HepG2 (cell line): ENCODE measurements at regions not wholly inside any gene's neighbourhood (a gene's known extent, or its start where the extent isn't known, plus 50 kb on each side); places are given as distances from the start of the nearest gene placed in this dataset.

Source experiments
- ATAC-seq: fragments of 200-7000 bp; cut with Tn5 transposase; 3 replicates; pipeline ENCODE4 v1.9.1; 2020; ENCODE audit warnings: mild to moderate bottlenecking, moderate library complexity
- BruUV-seq: library from RNA; stranded (reverse); fragments of 400-500 nt; replicated peaks from 2 replicates; lab custom pipeline; 2021; lab: Mats Ljungman, UMichigan
- CTCF ChIA-PET: fragments of 300-600 bp; formaldehyde crosslinking; extraction: SDS; loops from one replicate; lab custom pipeline; 2021; ENCODE audit warnings: low total read pairs, inconsistent platforms, low intra/inter-chr PET ratio; lab: Yijun Ruan, JAX
- POLR2A ChIA-PET: fragments of 350-600 bp; sonication (Branson Sonifier 250); formaldehyde crosslinking; loops from one replicate; lab custom pipeline; 2020; ENCODE audit warnings: antibody characterized with exemption, inconsistent platforms; lab: Yijun Ruan, JAX
- DNase-seq: peaks from one replicate; pipeline ENCODE4 v3.0.0-alpha.2; 2015; ENCODE audit warnings: low spot score
- FAIRE-seq: peaks from 3 replicates; lab custom pipeline; 2011; peaks lifted over from hg19 to GRCh38; lab: Jason Lieb, UNC
- H2AFZ ChIP-seq: one replicate; pipeline ENCODE4 v1.6.1; 2011; ENCODE audit warnings: low read length, inconsistent platforms
- H3K27ac ChIP-seq: fragments of 300-600 bp; 3 replicates; pipeline ENCODE4 v1.8.0; 2011; ENCODE audit warnings: mixed run types, mild to moderate bottlenecking, mixed read lengths, low read length, inconsistent platforms; ENCODE audit not compliant: insufficient read depth; ENCODE audit errors: extremely low read length
- H3K27me3 ChIP-seq, 2 experiments: fragments of 200-600 bp in 1 of 2; 2 replicates in 1 of 2; 3 replicates in 1 of 2; pipeline versions ENCODE4 v1.6.0 to v1.8.0; 2011; ENCODE audit warnings: low read length in 2 of 2, mild to moderate bottlenecking in 2 of 2, moderate library complexity in 2 of 2, inconsistent platforms in 1 of 2; ENCODE audit not compliant: insufficient read depth in 2 of 2, control insufficient read depth in 1 of 2
- H3K36me3 ChIP-seq, 2 experiments: fragments of 200-600 bp in 1 of 2; replicated peaks in 1 of 2; 2 replicates in 1 of 2; 3 replicates in 1 of 2; pipeline versions ENCODE4 v1.5.1 to v1.8.0; 2011; ENCODE audit warnings: low read length in 2 of 2, inconsistent platforms in 1 of 2; ENCODE audit not compliant: insufficient read depth in 2 of 2, control insufficient read depth in 1 of 2
- H3K4me1 ChIP-seq: 2 replicates; pipeline ENCODE4 v1.5.1; 2012; ENCODE audit warnings: low read length, inconsistent platforms; ENCODE audit not compliant: insufficient read depth
- H3K4me2 ChIP-seq: 2 replicates; pipeline ENCODE4 v1.6.0; 2011; ENCODE audit warnings: low read depth, low read length, inconsistent platforms
- H3K4me3 ChIP-seq, 3 experiments: fragments of 200-600 bp in 1 of 3; sonication (generic), shearing (Covaris generic) in 1 of 3; replicated peaks in 1 of 3; 2 replicates each; pipeline ENCODE4 v1.5.1; 2011 to 2016; ENCODE audit warnings: low read length in 3 of 3, inconsistent platforms in 2 of 3, low read depth in 2 of 3, mild to moderate bottlenecking in 2 of 3, control low read depth in 1 of 3, mixed read lengths in 1 of 3; ENCODE audit not compliant: insufficient read depth in 1 of 3
- H3K79me2 ChIP-seq: one replicate; pipeline ENCODE4 v1.6.1; 2011; ENCODE audit warnings: low read length, inconsistent platforms; ENCODE audit not compliant: insufficient read depth
- H3K9ac ChIP-seq: 2 replicates; pipeline ENCODE4 v1.6.0; 2011; ENCODE audit warnings: mild to moderate bottlenecking, low read depth, low read length, inconsistent platforms; ENCODE audit not compliant: insufficient read depth
- H3K9me3 ChIP-seq: 2 replicates; pipeline ENCODE4 v1.5.1; 2012; ENCODE audit warnings: mild to moderate bottlenecking, low read length
- H4K20me1 ChIP-seq: 2 replicates; pipeline ENCODE4 v1.6.0; 2011; ENCODE audit warnings: inconsistent platforms, mild to moderate bottlenecking, low read length, moderate library complexity; ENCODE audit not compliant: insufficient read depth
- AHR ChIP-seq: IDR thresholded peaks from 2 replicates; pipeline ENCODE4 v1.6.1; 2018; ENCODE audit warnings: missing genetic modification reagents, missing compliant biosample characterization
- CSRNP2 ChIP-seq: sonication (generic); formaldehyde crosslinking; conservative IDR thresholded peaks from 2 replicates; pipeline ENCODE4 v1.8.0; 2022; ENCODE audit warnings: low read depth, missing genetic modification reagents
- E2F1 ChIP-seq: sonication (generic); formaldehyde crosslinking; IDR thresholded peaks from 2 replicates; pipeline ENCODE4 v1.5.0; 2020; ENCODE audit warnings: missing genetic modification reagents
- ERF ChIP-seq: IDR thresholded peaks from 2 replicates; pipeline ENCODE4 v1.6.1; 2018; ENCODE audit warnings: missing biosample characterization, missing genetic modification reagents
- KDM3A ChIP-seq: IDR thresholded peaks from 2 replicates; pipeline ENCODE4 v1.6.1; 2018; ENCODE audit warnings: low read depth, missing compliant biosample characterization
- KDM5B ChIP-seq: sonication (generic); formaldehyde crosslinking; IDR thresholded peaks from 2 replicates; pipeline ENCODE4 v1.4.0; 2020; ENCODE audit warnings: missing genetic modification reagents, mild to moderate bottlenecking, borderline replicate concordance
- MAX ChIP-seq: IDR thresholded peaks from 2 replicates; pipeline ENCODE4 v1.6.1; 2012; ENCODE audit warnings: inconsistent platforms
- MIER2 ChIP-seq: IDR thresholded peaks from 2 replicates; pipeline ENCODE4 v1.6.1; 2016; ENCODE audit warnings: missing biosample characterization, missing genetic modification reagents
- NFE2L1 ChIP-seq: sonication (generic); formaldehyde crosslinking; IDR thresholded peaks from 2 replicates; pipeline ENCODE4 v1.4.0; 2020; ENCODE audit warnings: missing genetic modification reagents, mild to moderate bottlenecking, borderline replicate concordance
- RBFOX2 ChIP-seq: fragments of 200-400 bp; formaldehyde crosslinking; IDR thresholded peaks from 2 replicates; pipeline ENCODE4 v1.6.1; 2017; ENCODE audit warnings: low read depth, mild to moderate bottlenecking, low read length
- SATB2 ChIP-seq: sonication (generic); formaldehyde crosslinking; IDR thresholded peaks from 2 replicates; pipeline ENCODE4 v1.5.0; 2020; ENCODE audit warnings: missing genetic modification reagents
- SNAI1 ChIP-seq: sonication (generic); formaldehyde crosslinking; IDR thresholded peaks from 2 replicates; pipeline ENCODE4 v1.5.0; 2020; ENCODE audit warnings: mild to moderate bottlenecking, missing genetic modification reagents, borderline replicate concordance
- SPEN ChIP-seq: sonication (generic); formaldehyde crosslinking; IDR thresholded peaks from 2 replicates; pipeline ENCODE4 v1.5.1; 2020; ENCODE audit warnings: low read depth, mild to moderate bottlenecking, missing genetic modification reagents
- TEF ChIP-seq: sonication (generic); formaldehyde crosslinking; IDR thresholded peaks from 2 replicates; pipeline ENCODE4 v1.5.0; 2020; ENCODE audit warnings: missing genetic modification reagents
- XRCC5 ChIP-seq: fragments of 200-400 bp; formaldehyde crosslinking; optimal IDR thresholded peaks from 2 replicates; pipeline ENCODE3; 2017; ENCODE audit warnings: mild to moderate bottlenecking, low read length
- ZBTB34 ChIP-seq: sonication (generic); formaldehyde crosslinking; IDR thresholded peaks from 2 replicates; pipeline ENCODE4 v1.8.0; 2022; ENCODE audit warnings: mild to moderate bottlenecking, missing genetic modification reagents
- ZFP1 ChIP-seq: IDR thresholded peaks from 2 replicates; pipeline ENCODE4 v1.6.1; 2016
- ZNF20 ChIP-seq: sonication (generic); formaldehyde crosslinking; IDR thresholded peaks from 2 replicates; pipeline ENCODE4 v1.4.0; 2020; ENCODE audit warnings: mild to moderate bottlenecking, moderate library complexity, missing genetic modification reagents
- ZNF296 ChIP-seq: sonication (generic); formaldehyde crosslinking; conservative IDR thresholded peaks from 2 replicates; pipeline ENCODE4 v1.5.0; 2020; ENCODE audit warnings: mild to moderate bottlenecking, missing genetic modification reagents
- ZNF562 ChIP-seq: sonication (generic); formaldehyde crosslinking; IDR thresholded peaks from 2 replicates; pipeline ENCODE4 v1.8.0; 2022; ENCODE audit warnings: missing genetic modification reagents, borderline replicate concordance
- WGBS: methylation state at CpG from one replicate; pipeline ENCODE4 v1.1.6; 2017; ENCODE audit warnings: low lambda C conversion rate; 5-methylcytosine and 5-hydroxymethylcytosine counted together
- in situ Hi-C: cut with HindIII; loops from 2 replicates; pipeline ENCODE4 v1.10.0; 2017; ENCODE audit warnings: low pct_unique_long_range_greater_than_20kb; ENCODE audit not compliant: extremely low pct_ligation_motif_present
- intact Hi-C: fragments of 100-400 bp; cut with micrococcal nuclease; formaldehyde crosslinking; loops from one replicate; pipeline ENCODE4 v1.10.0; 2022; ENCODE audit not compliant: unreplicated experiment

- no peak for TF ChIP-seq TEF (CRISPR knock-in tag)
- TF ChIP-seq AHR (CRISPR knock-in tag): no peak
- no peak for TF ChIP-seq ZBTB34
- no peak for TF ChIP-seq ZNF296 (CRISPR knock-in tag)
- TF ChIP-seq MAX: no peak
- TF ChIP-seq NFE2L1: no peak
- no peak for TF ChIP-seq E2F1 (CRISPR knock-in tag)
- TF ChIP-seq, all 625 proteins: peak for 0
Observed at GRCh38 chr13:112145551-112146360, 78.8 kb downstream of the SOX1 start (continued).

- ATAC-seq (no peak), DNase-seq (no peak), FAIRE-seq (no peak)
- H3K27me3 ChIP-seq: peaks cover 0 to 7% of the 10 kb centered on the region in 2 experiments; a peak in 1 of 5 replicates
- H4K20me1 ChIP-seq: no peaks in the 10 kb centered on the region
- H3K9me3 ChIP-seq: peaks cover 7% of the 10 kb centered on the region; the same call in 1 of the 2 replicates
- H3K4me2 ChIP-seq: no peak overlapping the region
- no TSS peak for BruUV-seq
- WGBS: 74% methylated on average over 14 of the region's 23 CpGs
- in situ Hi-C loops: no loop called here
- no peaks in the 10 kb centered on the region for H3K4me1 ChIP-seq
- CTCF ChIA-PET: no interaction called here
- H3K36me3 ChIP-seq: no peaks in the 10 kb centered on the region
- no peaks in the 10 kb centered on the region for H3K79me2 ChIP-seq
- H3K27ac ChIP-seq: no peak overlapping the region
- no peak overlapping the region for H2AFZ ChIP-seq
- no peak overlapping the region for H3K4me3 ChIP-seq
- H3K9ac ChIP-seq: no peak overlapping the region
- POLR2A ChIA-PET: no interaction called here
- intact Hi-C loops: no loop called here
- TF ChIP-seq RBFOX2: no peak
- TF ChIP-seq SPEN (CRISPR knock-in tag): no peak
- no peak for TF ChIP-seq MAX
- no peak for TF ChIP-seq KDM3A (CRISPR knock-in tag)
- no peak for TF ChIP-seq ERF (CRISPR knock-in tag)
- no peak for TF ChIP-seq MIER2 (CRISPR knock-in tag)
- no peak for TF ChIP-seq SNAI1
- no peak for TF ChIP-seq ZNF20
- TF ChIP-seq ZFP1 (CRISPR knock-in tag): no peak
- TF ChIP-seq KDM5B: no peak
- TF ChIP-seq XRCC5: no peak
- TF ChIP-seq CSRNP2 (CRISPR knock-in tag): no peak
- TF ChIP-seq SATB2 (CRISPR knock-in tag): no peak
- no peak for TF ChIP-seq ZNF562
Observed at GRCh38 chr13:112150352-112150751, 83.4 kb downstream of the SOX1 start.
